Psoas muscle (tissue), 7 donors: ENCODE measurements at regions not wholly inside any gene's neighbourhood (a gene's known extent, or its start where the extent isn't known, plus 50 kb on each side); places are given as distances from the start of the nearest gene placed in this dataset.

Experiments
- ATAC-seq, 4 donors: fragments of 200-7000 bp; cut with Tn5 transposase; one replicate each; pipeline ENCODE4 v1.9.1; 2020; ENCODE audit warnings: moderate library complexity in 3 of 4, mild to moderate bottlenecking in 2 of 4
- DNase-seq, 2 donors: peaks; one replicate each; pipeline ENCODE4 v3.0.0-alpha.2; 2020
- H3K27ac ChIP-seq: fragments of 200-600 bp; one replicate; pipeline ENCODE4 v1.8.0; 2022
- H3K27me3 ChIP-seq, 3 donors: fragments of 200-600 bp in 1 of 3; one replicate each; pipeline versions ENCODE4 v1.6.1 to v1.8.0; 2013 to 2022; ENCODE audit warnings: low read length in 2 of 3, mild to moderate bottlenecking in 2 of 3, moderate library complexity in 1 of 3; ENCODE audit not compliant: insufficient read depth in 3 of 3
- H3K36me3 ChIP-seq, 2 donors: fragments of 200-600 bp in 1 of 2; one replicate each; pipeline versions ENCODE4 v1.6.1 to v1.8.0; 2013 to 2022; ENCODE audit warnings: low read depth in 1 of 2, mild to moderate bottlenecking in 1 of 2, moderate library complexity in 1 of 2; ENCODE audit not compliant: insufficient read depth in 1 of 2
- H3K4me1 ChIP-seq: fragments of 200-600 bp; one replicate; pipeline ENCODE4 v1.8.0; 2022
- H3K4me3 ChIP-seq: fragments of 200-600 bp; one replicate; pipeline ENCODE4 v1.8.0; 2022; ENCODE audit warnings: mild to moderate bottlenecking
- H3K9me3 ChIP-seq: fragments of 200-600 bp; one replicate; pipeline ENCODE4 v1.8.0; 2022
- WGBS, 3 donors: extraction: QIAGEN DNeasy Blood & Tissue Kit; methylation state at CpG; one replicate each; pipeline versions ENCODE4 v1.1.6 to v1.1.7; 2013; 5-methylcytosine and 5-hydroxymethylcytosine counted together
- intact Hi-C, 2 donors: fragments of 100-400 bp; cut with DNase I; formaldehyde crosslinking; loops; one replicate each; pipeline versions ENCODE4 v1.11.0 to v1.14.2; 2022
- TF ChIP-seq, protein P1 (sequence below): fragments of 200-600 bp; IDR thresholded peaks from one replicate; pipeline ENCODE4 v1.8.0; 2022; ENCODE audit warnings: antibody characterized with exemption
- donor health status: healthy with polysubstance abuse.
- donor health status: DM: no; HTN: no; CAD: no; lungs with moderate emphysema.
- donor health status: Bipolar disorder and iron deficiency.
- donor health status: healthy.
- donor health status: DM: yes; HTN: yes; CAD: no.
- donor health status: DM: no; HTN: no; CAD: no.
- donor health status: DM: yes; HTN: yes; CAD: no.

DNA sequence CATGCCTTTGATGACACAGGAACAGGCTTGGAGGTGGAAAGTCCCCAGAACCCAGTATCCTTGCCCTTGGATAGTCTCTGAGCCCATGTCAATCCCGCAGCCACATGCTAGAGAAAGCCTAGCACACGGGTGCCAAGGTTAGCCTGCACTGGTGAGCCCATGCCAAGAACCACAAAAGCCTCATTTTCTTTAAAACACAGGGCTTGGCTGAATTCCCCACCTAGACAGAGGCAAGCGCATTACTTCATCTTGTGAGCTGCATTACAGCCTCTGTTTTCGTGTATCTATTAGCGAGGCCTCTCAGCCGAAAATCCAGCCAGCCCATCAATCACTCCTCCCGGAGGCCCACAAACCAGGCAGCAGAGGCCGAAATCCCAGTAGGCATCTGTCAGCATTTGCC is 314.9 kb upstream of the AUTS2 start:
- H3K4me1 ChIP-seq: peaks cover 5% of the 10 kb centered on the region
- H3K4me3 ChIP-seq: no peak overlapping the region
- H3K9me3 ChIP-seq: no peaks in the 10 kb centered on the region
- WGBS, 3 donors: 31 to 46% (median 33%) methylated on average over 8 of the region's 8 CpGs
- H3K36me3 ChIP-seq: peaks cover 0 to 3% of the 10 kb centered on the region in 2 donors
- ATAC-seq (no peak), DNase-seq (no peak)
- TF ChIP-seq, protein P1, sequence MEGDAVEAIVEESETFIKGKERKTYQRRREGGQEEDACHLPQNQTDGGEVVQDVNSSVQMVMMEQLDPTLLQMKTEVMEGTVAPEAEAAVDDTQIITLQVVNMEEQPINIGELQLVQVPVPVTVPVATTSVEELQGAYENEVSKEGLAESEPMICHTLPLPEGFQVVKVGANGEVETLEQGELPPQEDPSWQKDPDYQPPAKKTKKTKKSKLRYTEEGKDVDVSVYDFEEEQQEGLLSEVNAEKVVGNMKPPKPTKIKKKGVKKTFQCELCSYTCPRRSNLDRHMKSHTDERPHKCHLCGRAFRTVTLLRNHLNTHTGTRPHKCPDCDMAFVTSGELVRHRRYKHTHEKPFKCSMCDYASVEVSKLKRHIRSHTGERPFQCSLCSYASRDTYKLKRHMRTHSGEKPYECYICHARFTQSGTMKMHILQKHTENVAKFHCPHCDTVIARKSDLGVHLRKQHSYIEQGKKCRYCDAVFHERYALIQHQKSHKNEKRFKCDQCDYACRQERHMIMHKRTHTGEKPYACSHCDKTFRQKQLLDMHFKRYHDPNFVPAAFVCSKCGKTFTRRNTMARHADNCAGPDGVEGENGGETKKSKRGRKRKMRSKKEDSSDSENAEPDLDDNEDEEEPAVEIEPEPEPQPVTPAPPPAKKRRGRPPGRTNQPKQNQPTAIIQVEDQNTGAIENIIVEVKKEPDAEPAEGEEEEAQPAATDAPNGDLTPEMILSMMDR: no peak
- H3K27me3 ChIP-seq: peaks cover 0 to 2% (median 0%) of the 10 kb centered on the region in 3 donors
- intact Hi-C loops: no loop called here
- H3K27ac ChIP-seq: no peak overlapping the region

DNA sequence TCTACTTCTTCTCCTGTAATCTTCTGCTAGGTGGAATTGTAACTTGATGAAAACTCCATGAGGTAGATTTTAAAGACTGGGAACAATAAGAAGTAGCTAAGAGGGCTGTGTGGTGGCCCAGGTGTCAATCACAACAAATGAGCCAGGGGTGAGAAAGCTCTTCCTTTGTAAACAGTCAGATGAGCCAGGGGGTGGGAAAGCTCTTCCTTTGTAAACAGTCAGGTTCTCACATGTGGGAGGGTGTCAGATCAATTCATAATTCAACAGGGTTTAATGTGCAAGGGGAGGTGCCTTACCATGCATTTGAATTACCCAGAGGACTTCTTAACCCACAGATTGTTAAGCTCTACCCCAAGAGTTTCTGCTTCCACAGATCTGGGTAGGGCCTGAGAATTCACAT is 312.4 kb upstream of the AUTS2 start:
- ATAC-seq: no peak
- H3K4me3 ChIP-seq: no peak overlapping the region
- H3K36me3 ChIP-seq: peaks cover 0 to 3% of the 10 kb centered on the region in 2 donors
- TF ChIP-seq, protein P1: no peak
- DNase-seq: no peak
- intact Hi-C loops: no loop called here
- peaks cover 0 to 2% (median 0%) of the 10 kb centered on the region in 3 donors for H3K27me3 ChIP-seq
- no peaks in the 10 kb centered on the region for H3K9me3 ChIP-seq
- H3K27ac ChIP-seq: no peak overlapping the region
- peaks cover 5% of the 10 kb centered on the region for H3K4me1 ChIP-seq

DNA sequence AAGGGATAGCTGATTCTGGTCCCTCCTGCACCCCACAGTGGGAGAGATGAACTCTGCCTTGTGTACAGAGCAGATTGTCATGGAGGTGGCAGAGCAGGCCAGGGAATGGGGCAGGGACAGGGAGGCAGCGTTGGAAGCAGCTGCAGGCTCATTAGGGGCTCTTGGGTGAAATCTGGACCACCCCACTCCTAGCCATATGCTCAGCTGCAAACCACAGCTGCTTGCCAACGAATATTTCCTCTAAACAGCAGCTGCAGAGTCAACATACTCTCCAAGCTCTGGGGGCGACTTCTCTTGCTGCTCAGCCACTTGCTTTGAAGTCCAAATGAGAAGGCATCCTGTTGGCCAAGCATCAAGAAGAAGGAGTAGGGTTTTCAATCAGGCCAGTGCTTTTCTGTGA is 302.3 kb upstream of the AUTS2 start:
- WGBS, 3 donors: 22 to 30% (median 22%) methylated on average over 3 of the region's 3 CpGs
- TF ChIP-seq, protein P1: no peak
- ATAC-seq (no peak), DNase-seq (no peak)
- no peak overlapping the region for H3K27ac ChIP-seq
- no peaks in the 10 kb centered on the region for H3K4me1 ChIP-seq
- no peaks in the 10 kb centered on the region for H3K9me3 ChIP-seq
- no peaks in the 10 kb centered on the region for H3K27me3 ChIP-seq
- no peaks in the 10 kb centered on the region for H3K36me3 ChIP-seq
- H3K4me3 ChIP-seq: no peak overlapping the region
- intact Hi-C loops: no loop called here

DNA sequence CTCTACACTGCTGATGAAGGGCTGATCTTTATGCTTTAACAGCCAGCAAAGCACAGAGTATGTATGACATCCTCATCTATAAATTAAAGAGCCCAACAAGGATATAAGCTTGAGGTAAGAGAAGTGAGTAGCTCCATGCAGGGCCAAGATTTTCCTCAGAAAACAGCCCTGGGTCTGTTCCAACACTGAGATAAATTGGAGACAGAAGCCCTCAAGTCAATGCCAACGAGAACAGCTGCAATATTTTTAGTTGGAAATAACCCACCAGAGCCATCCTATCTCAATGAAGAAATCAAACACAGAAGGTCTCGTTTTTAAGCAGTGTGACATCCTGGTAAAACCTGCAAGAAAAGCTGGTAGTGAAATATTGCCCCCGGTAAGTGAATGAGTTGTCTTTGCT is 297.0 kb upstream of the AUTS2 start:
- Histone ChIP-seq H3K27me3 (no peaks in the 10 kb centered on the region), H3K9me3 (no peaks in the 10 kb centered on the region), H3K4me1 (no peaks in the 10 kb centered on the region), H3K36me3 (no peaks in the 10 kb centered on the region), H3K27ac (no peak overlapping the region), H3K4me3 (no peak overlapping the region)
- 23 to 31% (median 25%) methylated on average over 3 of the region's 3 CpGs for WGBS, 3 donors
- DNase-seq (no peak), ATAC-seq (no peak)
- intact Hi-C loops: no loop called here
- TF ChIP-seq, protein P1: no peak

DNA sequence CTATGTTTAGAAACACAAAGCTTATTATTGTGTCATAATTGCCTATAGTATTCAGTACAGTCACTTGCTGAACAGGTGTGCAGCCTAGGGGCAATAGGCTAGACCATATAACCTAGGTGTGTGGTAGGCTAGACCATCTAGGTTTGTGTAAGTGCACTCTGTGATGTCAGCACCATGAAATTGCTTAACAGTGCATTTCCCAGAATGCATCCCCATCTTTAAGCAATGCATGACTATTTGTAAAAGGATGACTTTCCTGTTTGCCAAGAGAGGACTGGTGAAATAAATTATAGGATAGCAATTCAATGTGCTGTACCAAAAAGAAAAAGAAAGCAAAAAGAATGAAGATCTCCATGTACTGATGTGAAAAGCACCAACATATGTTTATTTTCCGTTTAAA is 288.7 kb upstream of the AUTS2 start:
- no peaks in the 10 kb centered on the region for H3K27me3 ChIP-seq
- H3K9me3 ChIP-seq: no peaks in the 10 kb centered on the region
- WGBS, 3 donors: 70 to 89% (median 72%) methylated on average over 1 of the region's 1 CpG
- no peaks in the 10 kb centered on the region for H3K4me1 ChIP-seq
- ATAC-seq (no peak), DNase-seq (no peak)
- no peak overlapping the region for H3K27ac ChIP-seq
- intact Hi-C loops: no loop called here
- TF ChIP-seq, protein P1: no peak
- no peak overlapping the region for H3K4me3 ChIP-seq
- H3K36me3 ChIP-seq: no peaks in the 10 kb centered on the region
